HG03039 (cell line): ENCODE measurements at regions not wholly inside any gene's neighbourhood (a gene's known extent, or its start where the extent isn't known, plus 50 kb on each side); places are given as distances from the start of the nearest gene placed in this dataset.

Source experiments
- ATAC-seq: cut with Tn5 transposase; IDR thresholded peaks from one replicate; pipeline ENCODE4 v1.9.1; 2021; ENCODE audit warnings: mild to moderate bottlenecking, moderate library complexity; ENCODE audit not compliant: unreplicated experiment

DNA sequence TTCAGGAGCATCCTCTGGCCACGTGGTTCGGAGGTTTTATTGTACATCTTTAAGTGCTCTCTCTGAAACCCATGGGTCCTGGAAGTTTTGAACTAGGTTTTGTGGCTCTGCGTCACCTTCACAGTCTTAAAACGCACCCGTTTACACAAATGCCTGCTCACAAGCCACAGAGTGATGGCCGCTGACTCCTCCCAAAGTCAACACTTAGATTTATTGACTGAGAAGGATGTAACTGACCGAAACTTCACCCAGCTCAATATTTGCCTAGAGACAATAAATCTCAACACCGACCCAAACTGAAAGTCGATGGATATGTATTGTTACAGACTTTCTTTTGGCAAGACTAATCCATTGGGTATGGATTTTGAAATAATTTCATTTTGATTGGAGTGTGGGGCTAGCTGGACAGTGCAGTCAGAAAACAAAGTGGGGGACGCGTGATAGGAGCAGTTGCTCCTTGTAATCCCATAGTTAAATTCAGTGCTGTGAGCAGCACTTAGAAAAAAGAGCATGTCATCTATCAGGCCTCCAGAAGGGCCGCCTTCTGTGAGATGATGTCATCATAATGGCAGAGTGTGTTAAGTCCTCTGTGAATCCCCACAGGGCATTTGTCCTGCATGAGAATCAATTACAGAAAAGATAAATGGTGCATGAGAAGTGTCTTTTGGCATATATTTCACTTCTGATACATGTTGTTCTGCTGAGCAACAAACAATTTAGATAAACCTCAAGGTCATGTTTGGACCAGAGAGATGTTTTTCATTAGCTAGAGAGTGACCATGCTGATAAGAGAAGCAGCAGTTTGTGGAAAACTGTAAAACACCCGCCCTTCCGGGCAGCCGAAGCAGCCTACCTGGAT, 183.7 kb downstream of the INO80D start:
- ATAC-seq = no peak

- ATAC-seq = no peak
Measured at GRCh38 chr2:205901491-205901890, 184.5 kb downstream of the INO80D start.

DNA sequence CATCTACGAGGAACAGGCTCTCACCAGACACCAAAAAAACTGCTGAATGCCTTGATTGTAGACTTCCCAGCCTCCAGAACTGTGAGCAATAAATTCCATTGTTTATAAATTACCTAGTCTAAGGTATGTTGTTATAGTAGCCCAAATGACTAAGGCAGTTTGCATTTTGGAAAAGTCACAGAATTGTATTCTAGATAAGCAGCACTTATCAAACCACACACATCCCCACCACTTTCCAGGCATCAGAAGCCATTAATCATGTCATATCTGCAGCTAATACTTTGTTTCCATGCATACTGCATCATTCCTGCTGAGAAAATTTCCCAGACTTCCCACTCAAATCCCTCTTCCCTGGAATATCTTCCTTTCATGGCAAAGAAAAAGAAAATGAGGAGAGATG, 187.2 kb downstream of the INO80D start:
- no peak for ATAC-seq

DNA sequence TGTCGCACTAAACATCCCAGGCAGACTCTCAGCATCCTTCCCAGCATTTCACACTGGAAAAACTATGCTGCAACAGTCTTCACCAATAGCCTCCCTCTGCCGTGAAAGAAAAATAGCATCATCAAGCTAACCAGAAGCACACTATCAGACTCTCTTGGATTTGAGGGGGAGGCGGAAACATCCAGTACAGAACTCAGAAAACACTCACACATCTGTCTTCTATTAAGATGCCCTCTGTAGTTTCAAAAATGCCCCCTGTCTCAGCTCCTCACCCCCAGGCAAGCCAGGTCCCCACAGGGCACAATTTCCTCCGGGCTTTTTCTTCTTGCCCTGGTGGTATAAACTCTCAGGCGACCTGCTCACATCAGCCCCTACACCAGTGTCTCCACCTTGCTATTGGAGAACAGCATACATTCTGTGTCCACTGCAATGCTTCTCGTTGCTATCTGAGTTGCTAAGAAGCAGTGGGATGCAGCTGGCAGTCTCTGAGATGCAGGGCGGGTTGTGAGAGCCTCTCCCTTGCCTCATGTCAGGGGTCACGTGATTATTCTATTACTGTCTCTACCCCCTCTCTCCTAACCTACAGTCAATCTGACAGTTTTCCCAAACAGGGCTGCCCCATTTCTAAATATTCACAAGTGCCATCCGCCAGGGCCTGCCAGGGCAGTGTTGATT, 189.9 kb downstream of the INO80D start:
- ATAC-seq = no peak

DNA sequence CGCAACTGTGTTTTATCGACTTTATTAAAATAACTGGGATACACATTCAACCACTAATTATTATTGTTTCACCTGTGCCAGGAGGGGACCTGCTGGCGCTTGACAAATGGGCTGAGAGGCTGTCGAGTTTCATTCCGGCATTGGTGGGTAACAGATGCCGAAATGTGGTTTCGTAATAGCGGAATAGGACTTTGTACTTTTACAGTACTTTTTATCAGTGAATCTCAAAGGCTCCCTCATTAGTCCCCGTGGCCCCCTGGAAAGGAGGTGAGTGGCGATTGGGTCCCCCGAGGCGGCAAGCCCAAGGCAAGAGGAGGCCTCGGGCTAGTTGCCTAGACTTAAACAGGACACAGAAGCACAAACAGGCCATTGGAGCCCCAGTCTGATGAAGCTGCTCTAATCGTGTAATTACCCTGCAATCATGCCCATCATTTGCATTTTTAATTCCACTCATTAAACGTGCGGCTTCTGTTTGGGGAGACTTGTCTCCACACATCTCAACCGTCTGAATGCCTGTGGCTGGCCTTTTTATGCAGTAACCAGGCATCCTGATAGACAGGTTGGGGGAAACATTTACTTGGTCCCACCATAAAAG, 193.2 kb downstream of the INO80D start:
- ATAC-seq = no peak

DNA sequence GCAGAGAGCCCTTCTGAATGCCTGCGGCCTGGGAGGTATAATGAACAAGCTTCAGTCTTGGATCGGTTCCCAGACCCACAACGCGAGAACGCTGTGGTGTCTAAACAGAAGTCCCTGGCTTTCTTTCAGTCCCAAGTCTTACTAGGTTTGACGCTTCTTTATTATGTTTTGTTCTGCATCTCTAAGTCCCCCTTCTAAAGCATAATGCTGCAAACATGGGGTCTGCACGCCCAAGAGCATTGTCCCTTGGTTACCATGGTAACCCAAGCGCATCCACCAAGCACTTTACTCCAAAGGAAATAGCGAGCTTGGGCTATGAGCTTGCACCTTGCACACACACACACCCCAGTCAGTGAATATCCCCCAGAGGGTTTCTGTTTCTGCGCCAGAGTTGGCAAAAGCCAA, 193.7 kb downstream of the INO80D start:
- ATAC-seq = no peak

GRCh38 chr2:205889114-205889513, 196.9 kb downstream of the INO80D start:
- ATAC-seq = no peak

DNA sequence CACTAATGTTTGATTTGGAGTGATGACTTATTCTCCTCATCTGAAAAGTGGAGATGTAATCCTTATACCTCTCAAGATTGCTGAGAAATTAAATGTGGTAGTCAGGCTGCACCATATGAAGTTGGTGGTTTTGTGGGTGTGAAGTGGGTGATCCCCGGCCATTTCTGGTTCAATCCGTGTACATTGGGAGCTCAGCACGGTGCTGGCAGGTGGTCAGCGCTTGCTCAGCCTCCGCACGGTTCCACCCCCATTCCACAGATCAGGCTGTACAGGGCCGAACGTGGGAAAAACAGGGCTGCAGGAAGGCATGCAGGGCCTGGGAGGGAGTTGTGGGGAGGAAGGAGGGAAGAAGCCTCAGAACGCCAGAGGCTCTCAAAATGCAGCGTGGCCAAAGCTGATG, 198.3 kb downstream of the INO80D start:
- no peak for ATAC-seq

DNA sequence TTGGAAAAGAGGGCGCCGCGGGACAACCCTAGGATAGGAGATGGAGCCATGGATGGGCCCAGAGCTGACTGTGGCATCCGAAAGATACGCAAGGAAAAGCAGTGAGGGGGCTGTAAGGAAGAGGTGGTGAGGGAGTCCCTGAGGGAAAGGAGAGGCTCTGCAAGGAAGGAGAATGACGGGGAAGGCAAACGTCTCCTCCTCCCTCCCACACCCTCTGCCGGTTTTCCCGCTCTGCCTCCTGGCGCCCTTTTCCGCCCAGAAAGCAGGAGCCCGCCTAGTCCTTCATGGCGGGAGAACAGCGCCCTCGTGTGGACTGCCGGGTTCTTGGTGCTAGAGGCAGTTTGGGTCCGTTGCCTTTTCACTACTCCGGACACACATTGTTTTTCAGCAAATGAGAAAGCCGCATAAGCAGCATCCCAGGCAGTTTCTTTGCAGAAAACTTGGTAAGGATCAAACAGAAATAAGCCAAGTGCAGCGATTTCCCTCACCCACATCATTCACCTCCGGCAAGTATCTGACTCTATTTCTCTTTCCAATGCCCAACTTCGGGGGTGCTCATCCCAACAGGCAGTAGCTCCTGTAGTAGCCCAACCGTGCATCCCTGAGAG, 200.4 kb downstream of the INO80D start:
- ATAC-seq = peak; percentile 53

DNA sequence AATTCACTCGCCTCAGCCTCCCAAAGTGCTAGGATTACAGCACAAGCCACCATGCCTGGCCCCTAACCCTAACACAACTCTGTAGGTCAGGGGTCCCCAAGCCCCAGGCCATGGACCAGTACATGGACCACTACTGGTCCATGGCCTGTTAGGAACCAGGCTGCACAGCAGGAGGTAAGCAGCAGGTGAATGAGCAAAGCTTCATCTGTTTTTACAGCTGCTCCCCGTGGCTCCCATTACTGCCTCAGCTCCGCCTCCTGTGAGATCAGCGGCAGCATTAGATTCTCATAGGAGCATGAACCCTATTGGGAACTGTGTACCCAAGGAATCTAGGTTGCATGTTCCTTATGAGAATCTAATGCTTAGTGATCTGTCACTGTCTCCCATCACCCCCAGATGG, 201.7 kb downstream of the NRP2 start:
- no peak for ATAC-seq

DNA sequence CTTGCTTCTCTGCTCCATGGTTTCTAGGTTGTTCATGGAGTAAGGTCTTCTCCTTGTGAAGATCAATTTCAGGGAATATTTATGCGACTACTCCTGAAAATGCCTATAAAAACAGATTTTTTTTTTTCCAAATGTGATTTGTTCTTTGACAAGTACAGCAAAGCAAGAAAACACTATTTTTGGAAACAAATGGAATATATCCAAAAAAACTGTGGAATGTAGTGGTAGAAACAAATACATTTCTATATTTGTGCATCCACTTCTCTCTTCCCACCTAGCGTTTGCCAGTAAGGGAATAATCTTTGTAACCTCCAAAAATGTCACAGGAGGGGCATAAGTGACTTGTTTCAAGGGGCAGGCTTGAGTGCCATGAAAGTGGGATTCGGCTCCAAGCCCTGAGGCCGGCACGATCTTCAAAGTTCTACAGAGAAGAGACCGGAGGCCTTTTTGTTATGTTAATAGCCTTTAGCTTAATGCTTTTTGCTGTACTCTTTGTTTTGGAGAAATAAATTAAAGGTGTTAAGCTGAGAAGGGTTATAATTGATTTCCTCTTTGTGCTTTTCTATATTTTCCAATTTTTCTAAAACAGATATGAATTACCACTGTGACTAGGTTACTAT, 200.6 kb downstream of the NRP2 start:
- ATAC-seq = no peak

DNA sequence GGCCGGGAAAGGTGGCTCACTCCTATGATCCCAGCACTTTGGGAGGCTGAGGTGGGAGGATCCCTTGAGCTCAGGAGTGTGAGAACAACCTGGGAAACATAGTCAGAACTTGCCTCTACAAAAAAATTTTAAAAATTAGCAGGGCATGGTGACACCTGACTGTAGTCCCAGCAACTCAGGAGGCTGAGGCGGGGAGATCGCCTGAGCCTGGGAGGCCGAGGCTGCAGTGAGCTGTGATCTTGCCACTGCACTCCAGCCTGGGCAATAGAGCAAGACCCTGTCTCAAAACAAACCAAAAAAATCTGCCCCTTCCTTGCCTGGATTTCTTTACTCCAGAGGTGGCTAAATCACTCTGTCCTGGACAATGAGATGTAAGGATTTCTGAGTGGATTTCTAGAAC, 197.7 kb downstream of the NRP2 start:
- no peak for ATAC-seq

DNA sequence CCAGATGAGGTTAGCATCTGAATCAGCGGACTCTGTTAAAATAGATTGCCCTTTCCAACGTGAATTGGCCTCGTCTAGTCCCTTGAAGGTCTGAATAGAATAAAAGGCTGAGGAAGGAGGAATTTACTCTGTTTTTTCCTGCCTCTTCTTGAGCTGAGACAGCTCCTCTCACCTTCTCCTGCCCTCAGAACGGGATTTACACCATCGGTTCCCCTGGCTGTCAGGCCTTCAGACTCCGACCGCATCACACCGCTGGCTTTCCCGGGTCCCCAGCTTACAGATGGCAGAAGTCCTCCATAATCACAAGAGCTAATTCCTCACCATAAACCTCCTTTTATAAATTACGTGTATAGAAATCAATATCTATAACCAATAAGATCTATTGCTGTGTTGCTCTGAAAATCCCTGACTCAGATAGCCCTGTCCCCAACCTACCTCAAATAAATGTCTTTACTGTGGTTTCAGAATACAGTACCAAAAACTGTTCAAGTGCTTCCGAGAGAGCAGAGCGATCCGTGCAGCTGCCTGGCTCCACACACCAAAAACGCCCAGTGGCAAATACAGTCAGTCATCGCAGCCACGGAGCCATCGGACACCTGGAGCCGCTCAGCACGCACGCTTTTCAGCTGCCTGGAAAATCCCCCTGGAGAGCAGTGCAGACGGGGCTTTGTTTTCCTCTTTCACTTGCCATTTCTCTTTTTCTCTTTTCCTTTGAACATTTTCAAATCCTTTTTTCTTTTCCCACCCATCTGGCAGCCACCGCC, 196.9 kb downstream of the NRP2 start:
- no peak for ATAC-seq

DNA sequence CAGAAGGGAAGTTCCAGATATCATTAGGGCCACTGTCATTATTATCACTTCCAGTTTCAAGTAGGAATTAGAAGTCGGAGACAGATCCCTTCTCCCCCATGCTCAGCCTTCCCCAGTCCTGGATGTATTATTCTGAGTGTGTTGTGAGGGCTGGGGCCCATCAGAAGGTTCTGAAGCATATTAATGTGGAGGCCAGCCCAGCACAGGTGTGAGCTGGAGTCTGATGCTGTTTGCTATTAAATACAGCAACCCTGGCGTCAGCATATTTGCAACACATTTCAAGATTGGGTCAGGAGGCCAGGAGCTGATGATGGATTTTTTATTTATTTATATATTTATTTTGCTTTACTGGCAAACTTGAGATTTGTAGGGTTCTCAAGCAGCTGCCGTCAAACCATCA, 195.2 kb downstream of the NRP2 start:
- ATAC-seq = no peak

- no peak for ATAC-seq
Measured at GRCh38 chr2:205876127-205876526, 193.8 kb downstream of the NRP2 start.

- no peak for ATAC-seq
Measured at GRCh38 chr2:205872716-205873115, 190.4 kb downstream of the NRP2 start.

- no peak for ATAC-seq
Measured at GRCh38 chr2:205869439-205869838, 187.1 kb downstream of the NRP2 start.

DNA sequence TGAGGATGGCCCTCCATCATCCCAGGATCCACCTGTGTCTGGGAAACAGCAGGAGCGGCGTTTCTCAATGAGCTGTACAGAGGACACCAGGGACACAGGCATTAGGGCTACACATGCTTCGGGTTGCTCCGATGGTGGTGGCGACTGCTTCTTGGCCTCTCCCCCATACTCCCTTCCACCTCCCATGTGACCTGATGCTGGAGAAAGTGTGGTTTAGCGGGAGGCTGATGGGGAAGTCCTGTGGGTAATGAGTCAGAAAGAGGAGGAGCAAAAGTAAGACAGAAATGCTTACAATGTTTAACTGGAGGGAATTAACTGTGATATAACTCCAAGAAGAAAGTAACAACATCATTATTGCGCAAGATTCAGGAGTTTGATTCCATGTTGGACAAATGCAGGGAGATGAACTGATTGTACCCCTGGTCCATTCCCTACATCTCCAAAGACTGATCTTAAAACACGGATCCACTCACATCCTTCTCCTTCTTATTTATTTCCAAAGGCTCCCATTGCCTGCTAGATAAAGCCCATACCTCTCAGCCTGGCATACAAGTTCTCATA, 186.6 kb downstream of the NRP2 start:
- ATAC-seq = peak; percentile 71

- no peak for ATAC-seq
Measured at GRCh38 chr2:205868053-205868452, 185.8 kb downstream of the NRP2 start.

GRCh38 chr2:205867371-205867770, 185.1 kb downstream of the NRP2 start:
- ATAC-seq = no peak
